KOPT-K1 (cell line): ENCODE measurements at regions not wholly inside any gene's neighbourhood (a gene's known extent, or its start where the extent isn't known, plus 50 kb on each side); places are given as distances from the start of the nearest gene placed in this dataset.
"Not testable (repeated sequence)": the region's sequence is repeated elsewhere in the genome, so short reads cannot be mapped to it uniquely, and the experiment has no call there.

Experiments
- H3K27ac ChIP-seq: fragments of 200-600 bp; sonication (generic); 2 replicates; pipeline ENCODE4 v1.5.1; 2016; ENCODE audit warnings: antibody characterized with exemption, mild to moderate bottlenecking, low read depth, low read length; ENCODE audit not compliant: poor library complexity, severe bottlenecking
- H3K36me3 ChIP-seq: fragments of 200-600 bp; sonication (generic); 2 replicates; pipeline ENCODE4 v1.5.1; 2017; ENCODE audit warnings: antibody characterized with exemption, mild to moderate bottlenecking, low read length, moderate library complexity; ENCODE audit not compliant: insufficient read depth
- H3K9me3 ChIP-seq: fragments of 200-600 bp; sonication (generic); 2 replicates; pipeline ENCODE4 v1.5.1; 2017; ENCODE audit warnings: antibody characterized with exemption, low read length, mild to moderate bottlenecking; ENCODE audit not compliant: insufficient read depth, poor library complexity, severe bottlenecking

DNA sequence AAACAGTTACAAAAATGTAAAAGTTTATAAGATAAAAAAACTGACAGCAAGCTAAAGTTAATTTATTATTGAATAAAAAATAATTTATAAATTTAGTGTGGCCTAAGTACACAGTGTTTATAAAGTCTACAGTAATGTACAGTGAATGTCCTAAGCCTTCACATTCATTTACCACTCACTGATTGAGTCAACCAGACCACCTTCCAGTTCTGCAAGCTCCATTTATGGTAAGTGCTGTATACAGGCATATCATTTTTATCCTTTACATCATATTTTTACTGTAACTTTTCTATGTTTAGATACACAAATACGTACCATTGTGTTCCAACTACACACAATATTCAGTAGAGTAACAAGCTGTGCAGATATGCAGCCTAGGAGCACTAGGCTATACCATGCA lies 184.2 kb upstream of the LRATD1 start:
- Histone ChIP-seq H3K9me3 (peaks cover 12% of the 10 kb centered on the region), H3K36me3 (no peaks in the 10 kb centered on the region), H3K27ac (no peak overlapping the region)

DNA sequence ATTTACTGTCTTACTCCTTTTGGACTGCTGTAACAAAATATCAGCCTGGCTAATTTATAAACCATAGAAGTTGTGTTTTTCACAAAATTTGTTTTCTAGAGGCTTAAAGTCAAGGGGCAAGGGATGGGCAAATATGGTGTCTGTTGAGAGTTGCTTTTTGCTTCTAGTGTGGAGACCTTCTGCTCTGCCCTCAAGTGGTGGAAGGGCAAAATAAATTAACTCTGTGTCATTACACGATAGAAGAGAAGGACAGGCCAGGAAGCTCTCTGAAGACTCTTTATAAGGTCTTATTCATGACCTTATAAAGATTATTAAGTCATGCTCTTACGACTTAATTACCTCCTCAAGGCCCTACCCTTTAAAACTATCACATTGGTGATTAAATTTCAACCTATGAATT lies 181.2 kb upstream of the LRATD1 start:
- Histone ChIP-seq H3K36me3 (no peaks in the 10 kb centered on the region), H3K9me3 (peaks cover under 1% of the 10 kb centered on the region), H3K27ac (no peak overlapping the region)

DNA sequence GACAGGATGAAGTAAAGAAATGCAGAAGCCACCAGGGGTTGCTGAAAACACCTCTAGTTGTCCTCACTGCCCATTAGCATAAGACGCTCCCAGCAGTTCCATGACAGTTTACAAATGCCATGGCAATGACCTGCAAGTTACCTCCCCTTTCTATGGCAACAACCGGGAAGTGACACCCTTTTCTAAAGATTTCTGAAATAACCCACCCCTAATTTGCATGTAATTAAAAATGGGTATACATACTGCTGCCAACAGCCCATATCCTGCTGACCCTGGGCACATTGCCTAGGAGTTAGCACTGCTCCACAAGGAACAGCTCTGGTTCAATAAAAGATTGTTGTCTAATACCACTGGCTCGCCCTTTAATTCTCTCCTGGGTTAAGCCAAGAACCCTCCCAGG lies 178.3 kb upstream of the LRATD1 start:
- Histone ChIP-seq H3K27ac (no peak overlapping the region), H3K36me3 (no peaks in the 10 kb centered on the region), H3K9me3 (no peaks in the 10 kb centered on the region)

DNA sequence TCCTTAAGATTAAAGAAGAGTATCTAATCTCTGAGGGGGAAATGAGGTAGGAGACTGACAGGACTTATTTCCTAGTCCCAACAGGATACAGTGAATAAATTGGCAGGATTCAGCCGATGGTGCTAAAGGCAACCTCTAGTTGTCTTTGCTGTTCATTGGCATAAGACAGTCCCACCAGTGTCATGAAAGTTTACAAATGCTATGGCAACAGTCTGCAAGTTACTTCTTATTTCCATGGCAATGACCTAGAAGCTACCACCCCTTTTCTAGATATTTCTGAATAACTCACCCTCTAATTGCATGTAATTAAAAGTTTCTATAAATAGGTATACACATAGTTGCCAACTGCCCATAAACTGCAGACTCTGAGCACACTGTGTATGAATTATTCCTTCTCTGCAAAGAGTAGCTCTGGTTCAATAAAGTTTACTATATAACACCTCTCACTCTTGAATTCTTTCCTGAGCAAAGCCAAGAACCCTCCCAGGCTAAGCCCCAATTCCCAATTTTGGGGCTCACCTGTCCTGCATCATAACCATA lies 172.7 kb upstream of the LRATD1 start:
- H3K36me3 ChIP-seq = no peaks in the 10 kb centered on the region
- H3K27ac ChIP-seq = no peak overlapping the region
- no peaks in the 10 kb centered on the region for H3K9me3 ChIP-seq

DNA sequence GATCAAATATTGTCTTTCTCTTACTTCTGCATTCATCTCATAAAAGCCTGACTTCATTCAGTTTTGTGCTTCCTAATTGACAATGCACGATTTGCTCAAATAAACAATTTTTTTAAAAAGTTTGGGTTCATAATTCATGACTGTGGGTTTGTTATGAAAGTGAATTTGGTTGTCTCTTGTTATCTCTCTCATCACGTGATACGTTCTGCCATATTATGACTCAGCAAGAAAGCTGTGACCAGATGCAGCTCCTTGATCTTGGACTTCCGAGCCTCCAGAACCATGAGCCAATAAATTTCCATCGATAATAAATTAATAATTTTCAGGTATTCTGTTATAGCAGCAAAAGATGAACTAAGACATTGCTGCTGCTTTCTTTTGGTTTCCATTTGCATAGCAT lies 156.5 kb upstream of the LRATD1 start:
- no peaks in the 10 kb centered on the region for H3K36me3 ChIP-seq
- no peak overlapping the region for H3K27ac ChIP-seq
- no peaks in the 10 kb centered on the region for H3K9me3 ChIP-seq

DNA sequence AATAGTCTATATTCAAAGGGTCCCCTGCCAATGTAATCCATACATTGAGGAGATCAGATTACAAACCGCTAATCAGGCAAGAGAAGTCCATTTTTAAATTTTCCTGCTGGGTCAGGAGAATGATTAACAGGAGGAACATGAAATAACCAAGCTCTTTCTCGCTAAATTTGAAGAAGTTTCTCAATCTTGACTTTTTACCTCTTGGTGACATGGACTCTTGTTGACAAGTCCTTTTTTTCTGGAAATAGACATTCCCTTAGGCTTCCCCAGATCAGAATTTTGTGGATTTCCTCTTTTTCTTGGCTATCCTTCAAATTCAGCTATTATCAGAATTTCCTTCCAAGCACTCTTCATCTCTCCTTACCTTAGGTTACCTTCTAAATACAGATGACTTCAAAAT lies 153.0 kb upstream of the LRATD1 start:
- Histone ChIP-seq H3K9me3 (no peaks in the 10 kb centered on the region), H3K27ac (no peak overlapping the region), H3K36me3 (no peaks in the 10 kb centered on the region)

DNA sequence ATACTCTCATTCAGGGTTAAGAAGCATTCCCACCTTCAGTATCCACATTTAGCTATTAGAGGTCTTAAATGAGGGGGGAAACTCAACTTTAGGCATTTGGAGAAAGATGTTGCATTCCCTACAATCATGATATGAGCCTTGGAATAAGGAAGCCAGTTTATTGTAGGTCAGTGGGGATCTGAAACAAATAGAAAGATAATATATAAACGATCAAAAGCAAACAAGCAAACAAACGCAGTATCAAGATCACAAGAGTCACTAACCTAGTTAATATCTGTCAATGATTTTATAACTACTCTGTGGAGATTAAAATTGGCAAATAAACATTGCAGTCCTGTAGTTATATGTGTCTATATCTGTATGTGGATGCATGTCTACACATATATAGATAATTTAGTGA lies 152.4 kb upstream of the LRATD1 start:
- Histone ChIP-seq H3K36me3 (no peaks in the 10 kb centered on the region), H3K9me3 (no peaks in the 10 kb centered on the region), H3K27ac (no peak overlapping the region)

DNA sequence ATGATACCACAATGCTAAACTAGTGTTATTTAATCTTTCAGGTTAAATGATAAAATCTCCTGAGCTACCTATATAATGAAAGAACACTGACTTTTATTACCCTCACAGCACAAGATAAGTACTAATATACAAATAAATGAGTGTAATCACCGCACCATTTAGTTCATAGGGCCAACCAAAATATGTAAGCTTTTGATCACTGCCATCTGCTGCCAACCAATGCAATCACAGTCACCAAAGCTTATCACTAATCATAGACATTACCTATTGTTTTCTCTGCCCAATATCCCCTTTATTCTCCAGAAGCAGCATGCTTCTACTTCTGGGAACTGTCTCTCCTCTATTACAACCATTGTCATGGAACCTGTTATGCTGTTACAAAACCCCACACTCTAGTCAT lies 151.6 kb upstream of the LRATD1 start:
- Histone ChIP-seq H3K27ac (no peak overlapping the region), H3K9me3 (no peaks in the 10 kb centered on the region), H3K36me3 (no peaks in the 10 kb centered on the region)

DNA sequence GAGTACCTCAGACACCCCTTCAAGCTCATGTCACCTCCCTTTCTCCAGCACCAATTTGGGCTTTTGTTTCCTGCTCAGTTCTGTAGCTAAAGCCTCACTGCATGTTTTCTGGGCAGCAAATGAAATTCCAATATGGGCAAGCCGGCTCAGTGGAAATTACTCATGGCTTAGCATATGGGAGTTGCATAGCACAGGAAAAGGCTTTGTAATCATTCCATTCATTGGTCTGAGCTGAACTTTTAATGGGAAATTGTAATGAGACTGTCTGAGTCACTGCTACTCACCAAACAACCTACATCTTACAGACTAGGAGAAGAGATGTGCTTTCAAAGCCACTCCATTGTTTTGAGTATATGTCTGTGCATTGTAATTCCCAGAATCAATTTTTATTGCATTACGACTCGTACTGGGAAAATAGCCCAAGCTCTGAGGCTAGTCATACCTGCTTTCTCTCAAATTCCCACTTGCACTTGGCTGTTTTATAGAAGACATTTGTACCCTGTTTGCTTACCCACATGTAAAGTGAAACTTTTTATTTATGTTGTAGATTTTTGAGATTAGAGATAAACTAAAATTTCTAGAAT lies 139.5 kb upstream of the LRATD1 start:
- Histone ChIP-seq H3K9me3 (no peaks in the 10 kb centered on the region), H3K27ac (no peak overlapping the region), H3K36me3 (no peaks in the 10 kb centered on the region)

DNA sequence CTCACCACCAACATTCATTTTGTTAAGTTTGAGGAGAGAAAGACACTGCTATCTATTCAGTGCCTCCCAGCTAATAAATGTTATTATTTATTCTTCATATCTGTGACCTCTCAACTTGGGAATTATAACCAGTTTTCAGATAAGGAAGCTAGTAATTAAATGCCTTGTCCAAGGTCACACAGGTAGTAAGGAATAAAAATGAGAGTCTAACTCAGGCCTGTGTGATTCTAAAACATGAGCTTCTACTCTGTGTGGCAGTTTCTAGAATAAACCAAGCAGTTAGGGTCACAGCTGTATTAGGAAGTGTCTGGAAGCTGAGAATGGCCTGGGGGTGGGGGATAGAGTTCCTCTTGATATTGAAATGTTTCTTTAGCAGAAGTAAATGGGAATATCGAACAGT lies 137.8 kb upstream of the LRATD1 start:
- Histone ChIP-seq H3K9me3 (no peaks in the 10 kb centered on the region), H3K27ac (no peak overlapping the region), H3K36me3 (no peaks in the 10 kb centered on the region)

DNA sequence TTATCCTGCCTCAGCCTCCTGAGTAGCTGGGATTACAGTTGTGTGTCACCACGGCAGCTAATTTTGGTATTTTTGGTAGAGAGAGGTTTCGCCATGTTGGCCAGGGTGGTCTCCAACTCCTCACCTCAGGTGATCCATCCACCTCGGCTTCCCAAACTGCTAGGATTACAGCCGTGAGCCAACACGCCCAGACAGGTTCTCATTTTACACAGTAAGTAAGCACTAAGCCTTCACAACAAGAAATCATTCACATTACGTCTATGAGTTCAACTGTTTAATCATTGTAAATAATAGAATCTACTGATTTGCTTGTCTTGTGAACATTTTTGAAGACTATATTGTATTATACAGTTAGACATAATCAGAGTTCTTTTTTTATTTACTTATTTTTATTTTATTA lies 131.5 kb upstream of the LRATD1 start:
- Histone ChIP-seq H3K27ac (no peak overlapping the region), H3K9me3 (no peaks in the 10 kb centered on the region), H3K36me3 (no peaks in the 10 kb centered on the region)

DNA sequence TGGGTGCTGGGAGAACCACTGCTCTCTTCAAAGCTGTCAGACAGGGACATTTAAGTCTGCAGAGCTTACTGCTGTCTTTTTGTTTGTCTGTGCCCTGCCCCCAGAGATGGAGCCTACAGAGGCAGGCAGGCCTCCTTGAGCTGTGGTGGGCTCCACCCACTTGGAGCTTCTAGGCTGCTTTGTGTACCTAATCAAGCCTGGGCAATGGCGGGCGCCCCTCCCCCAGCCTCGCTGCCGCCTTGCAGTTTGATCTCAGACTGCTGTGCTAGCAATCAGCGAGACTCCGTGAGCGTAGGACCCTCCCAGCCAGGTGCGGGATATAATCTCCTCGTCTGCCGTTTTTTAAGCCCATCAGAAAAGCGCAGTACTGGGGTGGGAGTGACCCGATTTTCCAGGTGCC lies 125.6 kb upstream of the LRATD1 start:
- not testable (repeated sequence) for H3K27ac ChIP-seq

DNA sequence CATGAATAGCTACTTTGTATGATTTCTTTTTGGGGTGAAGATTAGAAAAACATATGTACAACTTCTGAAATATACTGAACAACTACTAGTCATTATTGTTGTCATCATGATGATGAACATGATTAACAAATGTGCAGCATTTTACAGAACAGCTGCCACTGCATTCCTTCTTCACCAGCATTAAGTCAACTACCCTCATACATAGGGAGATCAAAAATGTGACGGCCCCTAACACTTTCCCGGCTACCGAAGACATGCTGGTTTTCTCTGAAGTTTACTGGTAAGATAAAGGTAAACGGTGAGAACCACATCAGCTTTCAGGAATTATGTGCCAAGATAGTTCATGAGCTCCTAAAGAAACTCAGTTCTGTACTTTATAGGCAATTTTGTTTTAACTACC lies 121.0 kb upstream of the LRATD1 start:
- no peak overlapping the region for H3K27ac ChIP-seq
- H3K36me3 ChIP-seq = no peaks in the 10 kb centered on the region
- no peaks in the 10 kb centered on the region for H3K9me3 ChIP-seq

More for the DNA sequence above, 125.6 kb upstream of the LRATD1 start:
- not testable (repeated sequence) for H3K36me3 ChIP-seq, H3K9me3 ChIP-seq

DNA sequence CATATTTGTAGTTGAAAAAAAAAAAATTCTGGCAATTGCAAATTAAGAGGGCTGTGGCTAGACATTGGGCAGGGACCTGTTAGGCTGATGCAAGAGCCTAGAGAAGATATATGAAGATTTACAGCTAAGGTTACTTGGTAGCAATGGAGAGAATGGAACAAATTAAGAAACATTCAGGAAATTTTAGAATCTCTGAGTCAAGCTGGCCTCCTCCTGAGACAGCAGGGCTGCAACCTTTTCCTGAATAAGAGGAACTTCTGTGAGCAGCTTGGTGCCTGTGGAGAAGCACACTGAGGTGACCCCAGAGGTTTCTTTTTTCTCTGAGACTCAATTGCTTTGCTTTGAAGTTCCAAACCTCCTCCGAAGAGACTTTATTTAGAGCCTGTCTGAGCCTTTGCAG lies 118.6 kb upstream of the LRATD1 start:
- Histone ChIP-seq H3K27ac (no peak overlapping the region), H3K9me3 (no peaks in the 10 kb centered on the region), H3K36me3 (no peaks in the 10 kb centered on the region)

DNA sequence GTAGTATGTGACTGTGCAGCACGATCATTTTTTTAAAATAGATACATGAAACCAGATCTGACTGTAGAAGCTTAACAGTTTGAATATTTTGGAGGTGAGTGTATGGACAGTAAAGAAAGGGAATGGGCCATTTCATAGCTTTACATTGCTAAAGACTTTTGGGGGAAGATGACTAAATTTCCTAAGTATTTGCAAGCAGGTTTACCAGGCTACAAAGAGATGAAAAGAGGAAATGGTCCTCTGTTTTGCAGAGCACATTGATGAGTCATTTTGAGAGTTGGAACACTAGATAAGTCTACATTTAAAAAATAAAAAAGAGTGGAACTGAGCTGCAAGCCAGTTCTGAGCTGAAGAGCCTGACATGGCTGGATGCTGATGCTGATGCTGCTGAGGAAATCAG lies 115.7 kb upstream of the LRATD1 start:
- H3K9me3 ChIP-seq = peaks cover 3% of the 10 kb centered on the region
- H3K36me3 ChIP-seq = no peaks in the 10 kb centered on the region
- no peak overlapping the region for H3K27ac ChIP-seq

DNA sequence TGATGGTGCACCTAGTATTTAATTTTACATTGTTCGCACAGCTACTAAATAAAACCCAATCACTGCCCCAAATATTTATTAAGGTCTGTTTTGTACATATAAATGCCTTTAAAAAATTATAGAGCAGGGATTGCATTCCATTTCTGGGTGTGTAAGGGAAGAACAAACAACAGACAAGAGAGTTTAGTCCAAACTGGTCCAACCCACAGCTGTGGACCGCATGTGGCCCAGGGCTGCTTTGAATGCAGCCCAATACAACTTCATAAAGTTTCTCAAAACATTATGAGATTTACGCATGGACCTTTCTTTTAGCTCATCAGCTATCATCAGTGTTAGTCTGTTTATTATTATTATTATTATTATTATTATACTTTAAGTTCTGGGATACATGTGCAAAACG lies 114.8 kb upstream of the LRATD1 start:
- Histone ChIP-seq H3K36me3 (no peaks in the 10 kb centered on the region), H3K27ac (no peak overlapping the region), H3K9me3 (peaks cover 3% of the 10 kb centered on the region)
